Thoracic aorta (tissue), 2 donors: ENCODE measurements at regions not wholly inside any gene's neighbourhood (a gene's known extent, or its start where the extent isn't known, plus 50 kb on each side); places are given as distances from the start of the nearest gene placed in this dataset.

Experiments
- ATAC-seq: fragments of 150-250 bp; one replicate; pipeline ENCODE4 v1.8.0; 2017; ENCODE audit warnings: low read depth; ENCODE audit not compliant: insufficient number of reproducible peaks, low FRiP score
- DNase-seq: peaks from one replicate; pipeline ENCODE4 v3.0.0-alpha.2; 2020; ENCODE audit warnings: low spot score
- H3K27ac ChIP-seq, 2 donors: fragments of 200-600 bp; sonication (generic); 1 replicate in 1 of 2; 2 replicates in 1 of 2; pipeline ENCODE4 v1.5.1; 2016; ENCODE audit warnings: mild to moderate bottlenecking in 2 of 2, moderate library complexity in 2 of 2
- H3K27me3 ChIP-seq: fragments of 200-600 bp; sonication (generic); replicated peaks from 2 replicates; pipeline ENCODE4 v1.6.0; 2016; ENCODE audit warnings: mild to moderate bottlenecking; ENCODE audit not compliant: insufficient read depth
- H3K36me3 ChIP-seq: fragments of 200-600 bp; sonication (generic); one replicate; pipeline ENCODE4 v1.5.1; 2016
- H3K4me1 ChIP-seq, 2 donors: fragments of 200-600 bp; sonication (generic); 1 replicate in 1 of 2; 2 replicates in 1 of 2; pipeline versions ENCODE4 v1.5.1 to v1.6.0; 2016; ENCODE audit warnings: low read depth in 2 of 2, mild to moderate bottlenecking in 1 of 2; ENCODE audit not compliant: control insufficient read depth in 1 of 2
- H3K4me3 ChIP-seq: fragments of 200-600 bp; sonication (generic); 2 replicates; pipeline ENCODE4 v1.5.1; 2016; ENCODE audit warnings: mild to moderate bottlenecking
- H3K9me3 ChIP-seq: fragments of 200-600 bp; sonication (generic); 2 replicates; pipeline ENCODE4 v1.5.1; 2016
- CTCF ChIP-seq: fragments of 200-600 bp; sonication (generic); IDR thresholded peaks from one replicate; pipeline ENCODE4 v1.5.1; 2019; ENCODE audit warnings: antibody characterized with exemption

GRCh38 chr2:139720056-139720455 is 939.9 kb upstream of the NXPH2 start:
- H3K27me3 ChIP-seq, result no peaks in the 10 kb centered on the region
- no peak for ATAC-seq
- no peak for TF ChIP-seq CTCF

GRCh38 chr2:139704606-139705005 is 924.4 kb upstream of the NXPH2 start:
- H3K4me1 ChIP-seq, result no peaks in the 10 kb centered on the region
- no peak overlapping the region for H3K4me3 ChIP-seq
- TF ChIP-seq CTCF, result no peak
- H3K36me3 ChIP-seq, result no peaks in the 10 kb centered on the region
- no peak for DNase-seq
- ATAC-seq, result no peak
- no peak overlapping the region for H3K27ac ChIP-seq
- H3K9me3 ChIP-seq, result no peaks in the 10 kb centered on the region
- no peaks in the 10 kb centered on the region for H3K27me3 ChIP-seq

More at GRCh38 chr2:139720056-139720455, 939.9 kb upstream of the NXPH2 start:
- no peak overlapping the region for H3K4me3 ChIP-seq
- H3K4me1 ChIP-seq, result no peaks in the 10 kb centered on the region
- no peaks in the 10 kb centered on the region for H3K36me3 ChIP-seq
- no peaks in the 10 kb centered on the region for H3K9me3 ChIP-seq
- DNase-seq, result no peak
- H3K27ac ChIP-seq, result no peak overlapping the region

GRCh38 chr2:139694327-139694726 is 914.1 kb upstream of the NXPH2 start:
- Histone ChIP-seq H3K4me3 (no peak overlapping the region), H3K36me3 (no peaks in the 10 kb centered on the region), H3K27me3 (no peaks in the 10 kb centered on the region), H3K9me3 (no peaks in the 10 kb centered on the region), H3K4me1 (no peaks in the 10 kb centered on the region), H3K27ac (no peak overlapping the region)
- no peak for ATAC-seq
- no peak for DNase-seq
- no peak for TF ChIP-seq CTCF

GRCh38 chr2:139686205-139686604 is 906.0 kb upstream of the NXPH2 start:
- TF ChIP-seq CTCF, result no peak
- H3K36me3 ChIP-seq, result no peaks in the 10 kb centered on the region
- no peaks in the 10 kb centered on the region for H3K9me3 ChIP-seq
- ATAC-seq (no peak), DNase-seq (no peak)
- H3K4me3 ChIP-seq, result no peak overlapping the region
- no peak overlapping the region for H3K27ac ChIP-seq
- H3K4me1 ChIP-seq, result no peaks in the 10 kb centered on the region
- H3K27me3 ChIP-seq, result no peaks in the 10 kb centered on the region

GRCh38 chr2:139685090-139685983 is 905.1 kb upstream of the NXPH2 start:
- no peak overlapping the region for H3K4me3 ChIP-seq
- no peak for DNase-seq
- H3K27ac ChIP-seq, result no peak overlapping the region
- H3K36me3 ChIP-seq, result no peaks in the 10 kb centered on the region
- ATAC-seq, result no peak
- no peak for TF ChIP-seq CTCF
- no peaks in the 10 kb centered on the region for H3K27me3 ChIP-seq
- H3K9me3 ChIP-seq, result no peaks in the 10 kb centered on the region
- H3K4me1 ChIP-seq, result no peaks in the 10 kb centered on the region
